BE2C (cell line): ENCODE measurements at regions not wholly inside any gene's neighbourhood (a gene's known extent, or its start where the extent isn't known, plus 50 kb on each side); places are given as distances from the start of the nearest gene placed in this dataset.

Source experiments
- DNase-seq: peaks from one replicate; pipeline ENCODE4 v3.0.0-alpha.2; 2020
- H3K27me3 ChIP-seq: fragments of 250-450 bp; sonication (Bioruptor Pico); 2 replicates; pipeline ENCODE4 v1.5.1; 2020; ENCODE audit warnings: mild to moderate bottlenecking
- H3K36me3 ChIP-seq: fragments of 250-450 bp; sonication (Bioruptor Pico); 2 replicates; pipeline ENCODE4 v1.5.1; 2020; ENCODE audit warnings: mild to moderate bottlenecking
- H3K4me1 ChIP-seq: fragments of 250-450 bp; sonication (Bioruptor Pico); 2 replicates; pipeline ENCODE4 v1.5.1; 2020
- H3K4me3 ChIP-seq: 2 replicates; pipeline ENCODE4 v1.5.1; 2011; ENCODE audit warnings: low read depth, low read length
- H3K9me3 ChIP-seq: fragments of 250-450 bp; sonication (Bioruptor Pico); 2 replicates; pipeline ENCODE4 v1.5.1; 2020
- CTCF ChIP-seq: IDR thresholded peaks from 2 replicates; pipeline ENCODE4 v1.5.1; 2012; ENCODE audit warnings: mild to moderate bottlenecking, low read depth, low read length

- H3K4me1 ChIP-seq = peaks cover 14% of the 10 kb centered on the region
- no peaks in the 10 kb centered on the region for H3K27me3 ChIP-seq
- TF ChIP-seq CTCF = no peak
These were observed 177.8 kb upstream of the SCN7A start for GRCh38 chr2:166671801-166672200.

GRCh38 chr2:166671235-166671634, 177.2 kb upstream of the SCN7A start:
- no peaks in the 10 kb centered on the region for H3K36me3 ChIP-seq
- no peaks in the 10 kb centered on the region for H3K27me3 ChIP-seq
- no peak for DNase-seq
- peaks cover 10% of the 10 kb centered on the region for H3K4me1 ChIP-seq
- no peaks in the 10 kb centered on the region for H3K9me3 ChIP-seq
- TF ChIP-seq CTCF = no peak
- no peak overlapping the region for H3K4me3 ChIP-seq

More at GRCh38 chr2:166671801-166672200, 177.8 kb upstream of the SCN7A start:
- Histone ChIP-seq H3K4me3 (no peak overlapping the region), H3K9me3 (no peaks in the 10 kb centered on the region), H3K36me3 (no peaks in the 10 kb centered on the region)
- DNase-seq = no peak

DNA sequence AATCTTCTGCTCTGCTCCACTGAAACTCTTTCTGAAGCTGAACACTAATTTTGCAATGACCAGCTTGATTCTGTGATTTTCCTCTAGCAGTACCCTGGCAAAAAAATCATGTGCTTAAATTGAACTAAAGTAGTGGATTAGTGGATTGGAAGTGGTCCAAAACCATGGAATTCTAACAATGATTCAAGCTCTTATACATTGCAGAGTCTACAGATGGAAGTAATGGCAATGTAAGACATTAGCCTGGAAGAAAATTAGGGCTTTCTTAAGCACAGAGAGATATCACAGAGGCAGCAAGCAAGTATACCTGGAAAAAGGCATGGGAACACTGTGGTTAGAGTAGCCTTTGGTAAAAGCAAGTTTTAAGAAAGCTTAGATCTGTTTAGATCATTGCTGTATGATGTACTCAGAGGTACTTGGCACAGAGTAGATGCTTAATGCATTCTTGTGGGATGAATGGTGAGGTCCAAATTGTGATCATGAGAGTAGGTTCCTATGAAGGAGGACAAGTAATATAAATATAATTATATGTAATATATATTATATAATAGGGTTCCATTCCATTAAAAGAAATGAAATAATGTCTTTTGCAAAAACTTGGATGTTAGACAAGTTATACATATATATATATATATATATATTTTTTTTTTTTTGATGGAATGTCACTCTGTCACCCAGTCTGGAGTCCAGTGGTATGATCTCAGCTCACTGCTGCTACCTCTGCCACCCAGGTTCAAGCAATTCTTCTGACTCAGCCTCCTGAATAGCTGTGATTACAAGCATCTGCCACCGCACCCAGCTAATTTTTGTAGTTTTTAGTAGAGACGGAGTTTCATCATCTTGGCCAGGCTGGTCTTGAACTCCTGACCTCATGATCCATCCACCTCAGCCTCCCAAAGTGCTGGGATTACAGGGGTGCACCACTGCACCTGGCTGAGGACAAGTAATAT, 172.2 kb upstream of the SCN7A start:
- no peaks in the 10 kb centered on the region for H3K36me3 ChIP-seq
- H3K27me3 ChIP-seq = no peaks in the 10 kb centered on the region
- no peak overlapping the region for H3K4me3 ChIP-seq
- no peaks in the 10 kb centered on the region for H3K9me3 ChIP-seq
- TF ChIP-seq CTCF = no peak
- H3K4me1 ChIP-seq = peaks cover 4% of the 10 kb centered on the region; the same call in 1 of the 2 replicates
- DNase-seq = no peak

- no peaks in the 10 kb centered on the region for H3K9me3 ChIP-seq
- H3K36me3 ChIP-seq = no peaks in the 10 kb centered on the region
- H3K4me3 ChIP-seq = no peak overlapping the region
- no peak for TF ChIP-seq CTCF
- no peaks in the 10 kb centered on the region for H3K27me3 ChIP-seq
- no peak for DNase-seq
- H3K4me1 ChIP-seq = peaks cover 4% of the 10 kb centered on the region; the same call in 1 of the 2 replicates
These were observed 167.8 kb upstream of the SCN7A start for GRCh38 chr2:166661824-166662223.

DNA sequence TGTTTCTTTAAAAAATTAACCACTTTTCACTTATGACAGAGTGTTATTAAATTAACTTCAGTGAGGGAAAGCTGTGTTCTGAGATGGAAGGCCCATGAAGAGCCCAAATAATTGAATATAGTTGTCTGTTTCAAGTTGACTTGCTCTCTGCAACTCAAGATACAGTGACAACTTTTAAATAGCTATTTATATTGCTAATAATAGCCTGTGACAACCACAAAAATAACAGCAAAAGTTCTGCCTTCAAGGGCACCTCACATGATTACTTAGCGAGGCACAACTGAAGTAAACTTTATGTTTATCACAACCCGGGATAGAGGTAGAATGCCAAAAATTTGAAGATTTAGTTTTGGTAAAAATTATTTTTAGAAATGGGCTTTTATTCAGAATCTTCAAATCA, 167.3 kb upstream of the SCN7A start:
- Histone ChIP-seq H3K9me3 (no peaks in the 10 kb centered on the region), H3K27me3 (no peaks in the 10 kb centered on the region), H3K36me3 (no peaks in the 10 kb centered on the region), H3K4me1 (peaks cover 4% of the 10 kb centered on the region; the same call in 1 of the 2 replicates), H3K4me3 (no peak overlapping the region)
- TF ChIP-seq CTCF = no peak
- no peak for DNase-seq

DNA sequence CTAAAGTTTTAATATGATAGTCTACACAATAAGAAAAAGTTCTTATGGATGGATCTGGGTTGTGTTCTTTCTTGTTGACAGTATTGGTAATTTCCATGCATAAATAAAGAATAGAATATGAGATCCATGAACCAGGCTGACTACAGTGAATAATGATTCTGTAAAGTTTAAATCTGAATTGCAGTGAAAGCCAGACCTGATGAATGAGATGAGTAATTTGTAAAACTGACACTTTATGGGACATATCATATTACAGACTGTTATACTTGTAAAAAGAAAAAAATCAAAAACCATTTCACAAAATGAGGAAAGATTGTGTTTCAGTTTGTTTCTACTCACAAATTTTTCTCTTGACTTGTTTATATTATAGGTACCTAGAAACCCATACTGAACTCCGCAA, 164.9 kb upstream of the SCN7A start:
- peaks cover 4% of the 10 kb centered on the region for H3K4me1 ChIP-seq
- H3K27me3 ChIP-seq = no peaks in the 10 kb centered on the region
- DNase-seq = no peak
- no peak overlapping the region for H3K4me3 ChIP-seq
- no peaks in the 10 kb centered on the region for H3K9me3 ChIP-seq
- H3K36me3 ChIP-seq = no peaks in the 10 kb centered on the region
- no peak for TF ChIP-seq CTCF
